Sigmoid colon (tissue), 4 donors: ENCODE measurements at regions not wholly inside any gene's neighbourhood (a gene's known extent, or its start where the extent isn't known, plus 50 kb on each side); places are given as distances from the start of the nearest gene placed in this dataset.

Source experiments
- CTCF ChIP-seq, 4 experiments: fragments of 450-650 bp in 3 of 4; fragments of 200-600 bp in 1 of 4; IDR thresholded peaks; one replicate each; pipeline ENCODE4 v1.5.1; 2016 to 2019; ENCODE audit warnings: antibody characterized with exemption in 4 of 4, mild to moderate bottlenecking in 3 of 4, moderate library complexity in 2 of 4
- EP300 ChIP-seq, 4 donors: sonication (generic); formaldehyde crosslinking; IDR thresholded peaks; one replicate each; pipeline ENCODE4 v1.6.1; 2017; ENCODE audit warnings: antibody characterized with exemption in 4 of 4
- POLR2A ChIP-seq, 2 donors: fragments of 450-650 bp; IDR thresholded peaks; one replicate each; pipeline ENCODE4 v1.6.1; 2016; ENCODE audit warnings: antibody characterized with exemption in 2 of 2, mild to moderate bottlenecking in 2 of 2, moderate library complexity in 2 of 2
- POLR2AphosphoS5 ChIP-seq, 4 donors: sonication (generic); formaldehyde crosslinking; IDR thresholded peaks; one replicate each; pipeline ENCODE4 v1.6.1; 2017; ENCODE audit warnings: antibody characterized with exemption in 4 of 4

- TF ChIP-seq CTCF (IDR thresholded peaks at IDR 0.05) (no peak), EP300 (IDR thresholded peaks at IDR 0.05) (no peak), POLR2A (IDR thresholded peaks at IDR 0.05) (no peak), POLR2AphosphoS5 (IDR thresholded peaks at IDR 0.05) (no peak)
These were observed 146.2 kb downstream of the GXYLT1 start for GRCh38 chr12:41998436-41998835.
